ENCODE measurements at regions not wholly inside any gene's neighbourhood (a gene's known extent, or its start where the extent isn't known, plus 50 kb on each side); places are given as distances from the start of the nearest gene placed in this dataset.
A peak's percentile ranks its signal among the peaks of the same experiment; 100 is the strongest.

DNA sequence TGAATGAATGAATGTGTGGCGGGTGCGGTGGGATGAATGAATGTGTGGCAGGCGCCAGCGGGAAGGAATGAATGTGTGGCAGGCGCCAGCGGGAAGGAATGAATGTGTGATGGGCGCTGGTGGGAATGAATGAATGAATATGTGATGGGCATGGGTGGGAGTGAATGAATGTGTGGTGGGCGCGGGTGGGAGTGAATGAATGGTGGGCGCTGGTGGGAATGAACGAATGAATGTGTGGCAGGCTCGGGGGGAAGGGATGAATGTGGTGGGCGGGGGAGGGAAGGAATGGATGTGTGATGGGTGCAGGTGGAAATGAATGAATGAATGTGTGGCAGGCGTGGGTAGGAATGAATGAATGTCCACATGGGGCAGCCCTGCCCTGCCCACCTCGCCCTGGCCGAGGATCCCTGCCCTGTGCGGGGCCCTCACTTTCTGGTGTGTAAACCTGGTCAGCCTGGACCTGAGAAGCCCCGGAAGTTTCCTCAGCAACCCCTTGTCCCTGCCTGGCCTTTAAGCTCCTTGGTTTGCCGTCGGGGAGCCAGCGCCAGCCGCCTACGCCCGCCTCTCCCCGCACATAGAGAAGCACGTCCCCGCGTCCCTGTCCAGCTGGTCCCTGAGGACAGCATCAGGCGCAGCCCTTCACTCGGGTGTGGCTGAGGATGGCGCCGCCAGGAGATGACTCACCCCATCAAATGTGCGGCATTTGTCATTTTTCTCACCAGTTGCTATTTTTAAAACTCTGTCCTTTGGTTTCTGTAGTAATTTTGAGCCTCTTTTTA, 112.8 kb upstream of the LRPAP1 start:
- peak overlapping the region; percentile 27 for H3K4me2 ChIP-seq (ENCODE audit: unreplicated experiment)
- no peaks in the 10 kb centered on the region for H3K36me3 ChIP-seq (ENCODE audit: low read depth)
- in situ Hi-C loops (cut with MboI) = no loop called here
- peak overlapping the region; percentile 25; the same call in 1 of the 2 replicates for H3K9ac ChIP-seq
- peaks cover 6% of the 10 kb centered on the region; the same call in 1 of the 2 replicates for H3K27me3 ChIP-seq (replicated peaks; ENCODE audit: insufficient read depth)
- H2AFZ ChIP-seq = no peak overlapping the region
- H3K4me3 ChIP-seq = no peak overlapping the region
- 24 to 33% methylated on average over 24 to 33 of the region's 33 CpGs for WGBS, 2 experiments (ENCODE audit: low coverage in 1 of 2, low lambda C conversion rate in 2 of 2, missing lambda C conversion rate in 2 of 2)
- no peaks in the 10 kb centered on the region for H3F3A ChIP-seq (ENCODE audit: insufficient read depth)
- no peaks in the 10 kb centered on the region for H3K9me2 ChIP-seq (ENCODE audit: insufficient read depth)
- H3K27ac ChIP-seq = no peak overlapping the region
- H4K20me1 ChIP-seq (ENCODE audit: insufficient read depth) = no peaks in the 10 kb centered on the region
- DNase-seq = peak; percentile 86
- no peaks in the 10 kb centered on the region for H3K9me3 ChIP-seq (ENCODE audit: low read depth)
- TF ChIP-seq EZH2 (IDR thresholded peaks at IDR 0.05; ENCODE audit: insufficient read depth, poor library complexity, severe bottlenecking) = no peak
- no peak for TF ChIP-seq EZH2phosphoT487 (IDR thresholded peaks at IDR 0.05; ENCODE audit: insufficient read depth, low read depth)
- H3K79me2 ChIP-seq (ENCODE audit: insufficient read depth) = no peaks in the 10 kb centered on the region
- peaks cover 14% of the 10 kb centered on the region for H3K4me1 ChIP-seq (ENCODE audit: insufficient read depth)

DNA sequence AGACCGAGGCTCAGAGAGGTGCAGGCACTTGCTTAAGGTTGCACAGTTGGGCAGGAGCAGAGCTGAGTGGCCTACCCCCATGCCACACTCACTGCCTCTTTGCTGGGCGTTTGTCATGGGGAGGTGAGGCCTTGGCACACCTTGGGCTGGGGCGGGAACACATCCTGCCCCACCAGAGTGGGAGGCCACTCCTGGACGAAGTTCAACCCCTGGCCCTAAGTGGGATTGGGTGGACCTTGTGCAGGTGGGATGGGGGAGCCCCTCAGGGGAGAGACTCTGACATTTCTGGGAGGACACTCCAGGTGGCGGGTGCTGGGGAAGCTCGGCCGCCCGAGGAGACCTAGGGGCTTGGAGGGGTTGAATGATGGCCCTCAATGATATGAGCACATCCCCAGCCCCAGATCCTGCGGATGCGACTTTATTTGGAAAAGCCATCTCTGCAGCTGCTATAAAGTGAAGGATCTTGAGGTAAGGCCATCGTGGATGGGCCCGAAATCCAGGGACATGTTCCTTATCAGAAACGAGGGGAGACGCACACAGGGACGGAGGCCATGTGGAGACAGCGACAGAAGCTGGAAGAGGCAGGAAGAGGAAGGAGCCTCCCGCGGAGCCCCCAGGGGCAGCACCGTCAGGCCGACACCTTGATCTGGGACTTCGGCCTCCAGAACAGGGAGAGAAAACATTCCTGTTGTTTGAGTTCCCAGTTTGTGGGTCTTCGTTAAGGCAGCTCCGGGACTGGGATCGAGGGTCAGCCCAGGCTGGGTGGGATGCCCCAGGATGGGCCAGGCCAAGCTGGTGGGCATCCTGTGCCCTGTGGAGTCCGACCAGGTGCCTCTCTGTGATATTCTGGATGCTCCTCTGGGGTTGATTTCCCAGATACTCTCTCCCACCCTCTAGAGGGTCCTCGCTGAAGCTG, 111.6 kb upstream of the LRPAP1 start:
- Histone ChIP-seq H3K4me2 (ENCODE audit: unreplicated experiment) (no peak overlapping the region), H2AFZ (no peak overlapping the region), H3K4me3 (no peak overlapping the region), H3K9me2 (ENCODE audit: insufficient read depth) (no peaks in the 10 kb centered on the region), H3K9ac (no peak overlapping the region), H3K9me3 (ENCODE audit: low read depth) (no peaks in the 10 kb centered on the region), H3F3A (ENCODE audit: insufficient read depth) (no peaks in the 10 kb centered on the region), H3K27me3 (replicated peaks; ENCODE audit: insufficient read depth) (peaks cover 5% of the 10 kb centered on the region; the same call in 1 of the 2 replicates), H4K20me1 (ENCODE audit: insufficient read depth) (no peaks in the 10 kb centered on the region), H3K27ac (no peak overlapping the region), H3K79me2 (ENCODE audit: insufficient read depth) (no peaks in the 10 kb centered on the region), H3K4me1 (ENCODE audit: insufficient read depth) (peaks cover 14% of the 10 kb centered on the region), H3K36me3 (ENCODE audit: low read depth) (no peaks in the 10 kb centered on the region)
- no peak for DNase-seq
- 91 to 92% methylated on average over 26 of the region's 26 CpGs for WGBS, 2 experiments (ENCODE audit: low coverage in 1 of 2, low lambda C conversion rate in 2 of 2, missing lambda C conversion rate in 2 of 2)
- no peak for TF ChIP-seq EZH2phosphoT487 (IDR thresholded peaks at IDR 0.05; ENCODE audit: insufficient read depth, low read depth)
- no peak for TF ChIP-seq EZH2 (IDR thresholded peaks at IDR 0.05; ENCODE audit: insufficient read depth, poor library complexity, severe bottlenecking)
- in situ Hi-C loops (cut with MboI) = no loop called here

DNA sequence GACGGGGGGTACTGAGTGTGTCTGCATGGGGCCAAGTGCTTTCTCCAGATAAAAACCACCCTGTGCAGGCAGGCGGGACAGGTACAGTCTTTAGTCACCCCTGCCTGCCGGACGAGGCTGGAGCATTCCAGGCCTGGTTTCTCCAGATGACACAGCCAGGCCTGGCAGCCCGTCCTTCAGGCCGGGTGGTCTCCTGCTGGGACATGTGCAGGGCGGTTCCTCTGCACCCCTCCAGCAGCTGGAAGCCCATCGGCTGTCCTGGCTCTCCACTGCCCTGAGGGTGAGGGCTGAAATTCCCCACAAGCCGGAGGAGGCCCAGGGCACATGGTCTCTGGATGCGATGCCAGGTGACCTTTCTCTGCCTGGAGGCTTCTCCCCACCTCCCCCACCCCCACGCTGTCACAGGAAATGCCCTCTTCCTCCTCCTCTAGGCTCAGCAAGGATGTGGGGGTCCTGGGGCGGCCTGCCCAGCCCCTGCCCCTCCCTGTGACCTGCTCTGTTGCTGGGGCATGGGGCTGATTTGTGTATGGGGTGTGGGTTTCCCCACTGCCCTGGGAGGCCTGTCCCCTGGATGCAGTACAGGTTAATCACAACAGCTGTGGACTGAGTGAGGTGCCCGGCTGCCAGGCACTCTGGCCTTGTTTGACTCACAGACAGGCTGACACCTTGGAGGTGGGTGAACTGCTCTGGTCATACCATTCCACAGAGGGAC, 110.7 kb upstream of the LRPAP1 start:
- TF ChIP-seq EZH2 (IDR thresholded peaks at IDR 0.05; ENCODE audit: insufficient read depth, poor library complexity, severe bottlenecking) (no peak), EZH2phosphoT487 (IDR thresholded peaks at IDR 0.05; ENCODE audit: insufficient read depth, low read depth) (no peak)

DNA sequence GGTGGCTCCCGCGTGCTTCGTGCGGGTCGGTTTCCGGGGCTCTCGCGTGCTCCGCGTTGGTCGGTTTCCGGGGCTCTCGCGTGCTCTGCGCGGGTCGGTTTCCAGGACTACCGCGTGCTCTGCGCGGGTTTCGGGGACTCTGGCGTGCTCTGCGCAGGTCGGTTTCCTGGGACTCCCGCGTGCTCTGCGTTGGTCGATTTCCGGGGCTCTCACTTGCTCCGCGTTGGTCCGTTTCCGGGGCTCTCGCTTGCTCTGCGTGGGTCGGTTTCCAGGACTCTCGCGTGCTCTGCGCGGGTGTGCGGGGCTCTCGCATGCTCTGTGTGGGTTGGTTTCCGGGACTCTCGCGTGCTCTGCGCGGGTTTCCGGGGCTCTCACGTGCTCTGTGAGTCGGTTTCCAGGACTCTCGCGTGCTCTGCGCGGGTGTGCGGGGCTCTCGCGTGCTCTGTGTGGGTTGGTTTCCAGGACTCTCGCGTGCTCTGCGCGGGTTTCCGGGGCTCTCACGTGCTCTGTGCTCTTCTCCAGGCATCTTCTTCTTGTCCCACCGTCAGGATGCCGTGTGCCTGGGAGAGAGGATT, 109.9 kb upstream of the LRPAP1 start:
- DNase-seq = no peak
- Histone ChIP-seq H4K20me1 (ENCODE audit: insufficient read depth) (no peaks in the 10 kb centered on the region), H3K9me3 (ENCODE audit: low read depth) (no peaks in the 10 kb centered on the region), H3K9ac (no peak overlapping the region), H3K79me2 (ENCODE audit: insufficient read depth) (no peaks in the 10 kb centered on the region), H3K27ac (no peak overlapping the region), H3K36me3 (ENCODE audit: low read depth) (no peaks in the 10 kb centered on the region), H3K4me1 (ENCODE audit: insufficient read depth) (peaks cover 14% of the 10 kb centered on the region), H2AFZ (no peak overlapping the region), H3F3A (ENCODE audit: insufficient read depth) (no peaks in the 10 kb centered on the region), H3K27me3 (replicated peaks; ENCODE audit: insufficient read depth) (peaks cover 12% of the 10 kb centered on the region; the same call in 1 of the 2 replicates), H3K4me2 (ENCODE audit: unreplicated experiment) (no peak overlapping the region), H3K4me3 (no peak overlapping the region), H3K9me2 (ENCODE audit: insufficient read depth) (no peaks in the 10 kb centered on the region)
- TF ChIP-seq EZH2 (IDR thresholded peaks at IDR 0.05; ENCODE audit: insufficient read depth, poor library complexity, severe bottlenecking) (no peak), EZH2phosphoT487 (IDR thresholded peaks at IDR 0.05; ENCODE audit: insufficient read depth, low read depth) (no peak)
- 95 to 99% methylated on average over 24 to 66 of the region's 66 CpGs for WGBS, 2 experiments (ENCODE audit: low coverage in 1 of 2, low lambda C conversion rate in 2 of 2, missing lambda C conversion rate in 2 of 2)
- in situ Hi-C loops (cut with MboI) = no loop called here

More for the DNA sequence above, 110.7 kb upstream of the LRPAP1 start:
- Histone ChIP-seq H3K9ac (no peak overlapping the region), H3K27me3 (replicated peaks; ENCODE audit: insufficient read depth) (peaks cover 13% of the 10 kb centered on the region; the same call in 1 of the 2 replicates), H4K20me1 (ENCODE audit: insufficient read depth) (no peaks in the 10 kb centered on the region), H3K4me3 (no peak overlapping the region), H3K36me3 (ENCODE audit: low read depth) (no peaks in the 10 kb centered on the region), H3K27ac (no peak overlapping the region), H2AFZ (no peak overlapping the region), H3K9me2 (ENCODE audit: insufficient read depth) (no peaks in the 10 kb centered on the region), H3K79me2 (ENCODE audit: insufficient read depth) (no peaks in the 10 kb centered on the region), H3K9me3 (ENCODE audit: low read depth) (no peaks in the 10 kb centered on the region), H3F3A (ENCODE audit: insufficient read depth) (no peaks in the 10 kb centered on the region), H3K4me1 (ENCODE audit: insufficient read depth) (peaks cover 14% of the 10 kb centered on the region), H3K4me2 (ENCODE audit: unreplicated experiment) (no peak overlapping the region)
- in situ Hi-C loops (cut with MboI) = no loop called here
- WGBS, 2 experiments (ENCODE audit: low coverage in 1 of 2, low lambda C conversion rate in 2 of 2, missing lambda C conversion rate in 2 of 2) = 70 to 76% methylated on average over 12 to 13 of the region's 13 CpGs
- no peak for DNase-seq

Data from GM23248 (cell line).